Astrocyte of the spinal cord (primary cell): ENCODE measurements at regions not wholly inside any gene's neighbourhood (a gene's known extent, or its start where the extent isn't known, plus 50 kb on each side); places are given as distances from the start of the nearest gene placed in this dataset.

ENCODE experiments used
- DNase-seq: peaks from one replicate; pipeline ENCODE4 v3.0.0; 2011; ENCODE audit warnings: low read depth, low spot score
- H3K4me3 ChIP-seq: 2 replicates; pipeline ENCODE4 v1.5.1; 2011; ENCODE audit warnings: low read depth, mild to moderate bottlenecking, low read length, moderate library complexity
- CTCF ChIP-seq: IDR thresholded peaks from 2 replicates; pipeline ENCODE4 v1.5.1; 2012; ENCODE audit warnings: low read depth, mild to moderate bottlenecking, low read length, inconsistent platforms
- in situ Hi-C: cut with HindIII; loops from 2 replicates; pipeline ENCODE4 v1.10.0; 2017; ENCODE audit warnings: low sequenced_read_pairs

- DNase-seq, result no peak
- TF ChIP-seq CTCF, result no peak
- H3K4me3 ChIP-seq, result no peak overlapping the region
- in situ Hi-C loops, result no loop called here
Measured at GRCh38 chr10:113967126-113967525, 76.5 kb upstream of the ADRB1 start.

- in situ Hi-C loops, result no loop called here
- H3K4me3 ChIP-seq, result no peak overlapping the region
- TF ChIP-seq CTCF, result no peak
- no peak for DNase-seq
Measured at GRCh38 chr10:113970641-113971040, 73.0 kb upstream of the ADRB1 start.

GRCh38 chr10:113971349-113971973 lies 72.2 kb upstream of the ADRB1 start:
- TF ChIP-seq CTCF, result no peak
- DNase-seq, result no peak
- no peak overlapping the region for H3K4me3 ChIP-seq
- in situ Hi-C loops, result no loop called here

GRCh38 chr10:113977174-113977573 lies 66.5 kb upstream of the ADRB1 start:
- H3K4me3 ChIP-seq, result no peak overlapping the region
- no peak for DNase-seq
- no peak for TF ChIP-seq CTCF

GRCh38 chr10:113978802-113979201 lies 64.9 kb upstream of the ADRB1 start:
- in situ Hi-C loops, result no loop called here
- no peak overlapping the region for H3K4me3 ChIP-seq
- DNase-seq, result no peak
- no peak for TF ChIP-seq CTCF

More at GRCh38 chr10:113977174-113977573, 66.5 kb upstream of the ADRB1 start:
- in situ Hi-C loops, result no loop called here

- no peak for DNase-seq
- no peak for TF ChIP-seq CTCF
- no peak overlapping the region for H3K4me3 ChIP-seq
- in situ Hi-C loops, result no loop called here
Measured at GRCh38 chr10:113979409-113979808, 64.3 kb upstream of the ADRB1 start.
